GM18505 (cell line): ENCODE measurements at regions not wholly inside any gene's neighbourhood (a gene's known extent, or its start where the extent isn't known, plus 50 kb on each side); places are given as distances from the start of the nearest gene placed in this dataset.

Experiments
- ATAC-seq: cut with Tn5 transposase; IDR thresholded peaks from one replicate; pipeline ENCODE4 v1.9.1; 2021; ENCODE audit not compliant: unreplicated experiment
- POLR2A ChIP-seq: IDR thresholded peaks from 4 replicates; pipeline ENCODE4 v1.6.1; 2011; ENCODE audit warnings: borderline replicate concordance; ENCODE audit not compliant: insufficient read depth, insufficient read length; ENCODE audit errors: extremely low read depth

DNA sequence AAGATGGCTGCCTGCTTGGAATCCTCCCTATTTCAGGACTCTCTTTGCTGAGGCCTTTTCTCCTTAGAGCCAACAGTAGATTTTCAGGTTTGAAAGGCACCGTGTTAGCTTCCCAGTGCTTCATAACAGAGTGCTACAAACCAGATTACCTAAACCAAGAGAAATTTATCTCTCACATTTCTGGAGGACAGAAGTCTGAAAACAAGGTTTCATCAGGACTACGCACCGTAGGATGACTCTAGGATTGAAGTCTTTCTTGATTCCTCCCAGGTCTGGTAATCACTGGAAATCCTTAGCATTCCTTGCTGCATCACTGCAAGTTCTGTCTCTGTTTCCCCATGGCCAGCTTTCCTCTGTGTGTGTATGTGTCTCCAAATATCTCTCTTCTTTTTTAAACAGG, 508.4 kb upstream of the GJE1 start:
- TF ChIP-seq POLR2A, result no peak

GRCh38 chr6:141618180-141618581, 514.5 kb upstream of the GJE1 start:
- ATAC-seq, result no peak
- TF ChIP-seq POLR2A, result no peak

More for the DNA sequence above, 508.4 kb upstream of the GJE1 start:
- no peak for ATAC-seq

DNA sequence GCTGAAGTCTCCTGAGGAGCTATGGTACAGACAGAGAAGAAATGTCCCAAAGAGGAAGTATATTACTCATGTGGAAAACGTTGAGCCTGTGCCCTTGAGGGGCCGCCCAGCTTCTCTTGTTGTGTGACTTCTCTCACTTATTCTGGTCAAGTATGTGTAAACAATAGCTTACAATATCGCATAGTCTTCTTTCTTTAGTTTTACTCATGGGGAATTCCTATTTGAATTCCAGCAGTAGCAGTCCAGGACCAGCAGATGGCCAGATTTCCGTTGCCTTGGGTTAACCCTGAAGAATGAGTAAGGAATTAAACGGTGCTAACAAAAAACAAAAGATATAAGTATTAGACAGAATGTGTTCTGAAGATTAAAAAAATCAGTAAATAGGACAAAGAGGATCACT, 522.0 kb upstream of the GJE1 start:
- ATAC-seq, result no peak
- TF ChIP-seq POLR2A, result no peak

- no peak for TF ChIP-seq POLR2A
- ATAC-seq, result no peak
Observed at GRCh38 chr6:141607956-141608355, 524.8 kb upstream of the GJE1 start.

DNA sequence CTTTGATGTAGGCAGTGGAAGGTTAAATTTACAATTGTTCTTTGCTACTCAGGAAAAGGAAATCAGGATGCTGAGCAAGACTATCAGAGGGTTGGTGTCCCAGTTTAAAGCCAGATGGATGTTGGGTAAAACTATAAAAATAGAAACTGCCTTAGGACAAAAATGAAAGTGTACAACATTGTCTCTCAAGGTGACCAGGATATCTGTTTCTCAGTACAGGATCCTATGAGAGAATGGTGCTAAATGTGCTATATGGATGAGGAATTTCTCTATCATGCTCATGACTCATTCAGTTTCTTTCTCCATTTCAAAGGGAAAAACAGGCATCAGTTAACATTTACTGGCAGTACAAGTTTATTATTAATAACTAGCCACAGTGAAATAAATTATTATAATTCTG, 534.2 kb upstream of the GJE1 start:
- ATAC-seq, result no peak
- no peak for TF ChIP-seq POLR2A

GRCh38 chr6:141594874-141595273, 537.9 kb upstream of the GJE1 start:
- ATAC-seq, result no peak
- TF ChIP-seq POLR2A, result no peak

GRCh38 chr6:141593311-141593710, 539.4 kb upstream of the GJE1 start:
- TF ChIP-seq POLR2A, result no peak
- ATAC-seq, result no peak

DNA sequence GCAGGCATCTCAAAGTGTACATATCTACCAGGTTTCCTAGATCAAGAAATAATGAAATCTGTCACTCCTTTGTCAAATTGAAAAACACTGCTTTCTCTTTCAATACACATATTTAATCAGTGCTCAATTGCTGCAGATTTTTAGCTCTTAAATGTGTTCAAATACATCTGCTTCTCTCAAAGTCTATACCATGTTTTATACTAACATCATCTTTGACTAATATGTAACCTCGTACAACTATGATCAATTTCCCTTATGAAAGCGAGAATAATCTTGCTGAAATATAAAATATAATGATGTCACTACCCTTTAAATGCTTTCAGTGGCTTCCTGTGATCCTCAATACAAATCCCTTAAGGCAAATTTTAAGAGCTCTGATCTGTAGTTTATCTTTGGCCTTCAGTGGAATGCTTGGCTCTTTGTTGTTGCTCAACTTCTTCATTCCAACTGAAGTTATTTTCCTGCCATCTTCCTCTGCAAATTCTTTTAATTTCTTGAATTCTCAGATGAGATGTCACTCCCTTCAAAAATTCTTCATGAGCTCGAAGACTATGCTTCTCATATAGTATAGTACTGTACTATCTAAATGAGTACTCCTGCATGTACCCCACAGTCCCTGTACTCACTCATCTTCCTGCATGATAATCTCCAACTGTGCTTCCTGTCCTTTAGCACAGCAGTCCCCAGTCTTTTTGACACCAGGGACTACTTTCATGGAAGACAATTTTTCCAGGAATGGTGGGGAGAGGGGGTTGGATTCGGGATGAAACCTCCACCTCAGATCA, 545.1 kb upstream of the GJE1 start:
- ATAC-seq, result no peak
- TF ChIP-seq POLR2A, result no peak

DNA sequence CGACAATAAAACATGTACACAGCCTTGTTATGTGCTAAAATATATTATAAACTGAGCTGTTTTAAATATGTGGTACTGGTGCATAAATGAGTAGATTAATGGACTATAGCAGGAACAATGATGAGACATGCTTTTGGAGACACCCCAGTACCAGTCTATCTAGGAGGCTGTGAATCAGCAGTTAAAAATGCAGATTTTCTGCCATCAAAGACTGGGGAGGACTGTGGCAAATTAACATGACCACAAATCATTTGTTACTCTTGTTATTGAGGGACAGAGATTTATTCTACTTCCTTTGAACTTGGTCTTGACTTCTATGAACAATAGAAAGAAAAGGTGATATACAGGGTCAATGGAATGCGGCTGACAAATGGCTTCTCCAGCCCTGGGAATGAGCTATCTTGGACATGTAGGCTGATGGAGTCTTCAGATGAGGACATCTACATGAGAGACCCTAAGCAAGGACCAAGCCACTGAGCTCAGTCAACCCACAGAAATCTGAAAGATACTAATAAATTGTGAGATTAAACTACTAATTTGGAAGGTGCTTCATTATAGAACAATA, 551.7 kb upstream of the GJE1 start:
- ATAC-seq, result no peak
- no peak for TF ChIP-seq POLR2A

DNA sequence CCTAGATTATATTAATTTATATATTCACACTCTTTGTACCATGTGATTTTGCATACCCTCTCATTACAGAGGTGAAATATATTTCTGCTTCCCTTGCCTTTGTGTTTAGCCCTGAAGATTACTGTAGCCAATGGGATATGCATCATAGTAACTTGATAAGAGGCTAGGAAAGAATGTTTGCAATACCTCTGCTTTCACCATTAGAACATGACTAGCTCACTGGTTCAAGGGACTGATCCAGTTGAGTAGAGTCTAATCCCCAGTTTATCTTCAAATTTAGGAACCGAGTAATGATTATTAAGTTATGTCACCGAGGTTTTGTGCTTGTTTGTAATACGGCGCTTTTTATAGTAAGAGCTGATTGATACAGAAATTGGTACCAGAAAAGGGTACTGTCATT, 552.6 kb upstream of the GJE1 start:
- TF ChIP-seq POLR2A, result no peak
- ATAC-seq, result no peak

DNA sequence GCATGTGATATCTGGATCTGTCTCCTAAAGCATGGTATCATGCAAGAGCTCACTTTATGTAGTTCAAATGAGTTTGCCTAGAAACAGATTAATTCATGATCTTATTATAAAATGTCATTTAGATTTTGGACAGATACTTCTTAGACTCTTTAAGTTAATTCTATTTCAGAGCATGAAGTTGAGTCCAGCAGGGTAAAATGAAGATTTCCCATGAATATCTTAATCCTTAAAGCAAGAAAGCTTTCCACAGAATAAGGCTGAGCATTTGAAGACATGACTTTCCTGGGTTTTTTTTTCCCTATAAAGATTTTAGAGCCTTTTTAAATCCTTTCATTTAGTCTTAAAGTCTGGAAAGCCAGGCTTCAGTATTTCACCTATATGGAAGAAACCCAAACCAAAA, 556.0 kb upstream of the GJE1 start:
- no peak for TF ChIP-seq POLR2A
- no peak for ATAC-seq

GRCh38 chr6:141562851-141563763, 569.6 kb upstream of the GJE1 start:
- peak; percentile 95 for ATAC-seq
- no peak for TF ChIP-seq POLR2A

DNA sequence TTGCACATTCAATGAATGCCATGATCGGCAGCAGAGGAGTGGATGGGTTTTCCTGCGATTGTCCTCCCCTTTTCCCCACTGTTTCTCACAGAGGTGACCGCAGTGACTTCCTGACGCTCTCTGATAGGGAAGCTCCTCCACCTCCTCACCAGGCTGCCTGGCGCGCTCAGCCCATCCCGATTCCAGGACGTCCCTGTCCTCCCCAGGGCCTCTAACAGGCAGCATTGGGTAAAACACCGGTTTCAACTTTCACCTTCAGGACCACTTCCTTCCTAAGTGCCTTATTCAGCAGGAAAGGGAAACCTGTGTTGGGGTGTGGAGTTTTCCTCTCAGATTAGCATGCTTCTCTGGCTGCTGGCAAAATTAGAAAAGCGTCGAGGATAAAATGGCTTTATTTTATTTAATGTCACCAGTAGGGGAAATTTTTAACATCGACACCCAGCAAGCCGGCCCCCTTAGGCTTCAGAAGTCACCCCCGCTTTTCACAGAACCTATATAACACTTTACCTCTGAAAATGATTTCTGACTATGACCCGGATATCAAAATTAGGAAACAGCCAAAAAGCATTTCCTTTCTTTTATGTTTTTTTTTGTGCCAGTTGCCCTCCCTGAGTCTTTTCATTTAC, 570.4 kb upstream of the GJE1 start:
- TF ChIP-seq POLR2A, result no peak
- peak; percentile 38 for ATAC-seq
